B cell (primary cell): ENCODE measurements at regions not wholly inside any gene's neighbourhood (a gene's known extent, or its start where the extent isn't known, plus 50 kb on each side); places are given as distances from the start of the nearest gene placed in this dataset.
"Not testable (repeated sequence)": the region's sequence is repeated elsewhere in the genome, so short reads cannot be mapped to it uniquely, and the experiment has no call there.

ENCODE experiments used
- ATAC-seq: fragments of 200-7000 bp; cut with Tn5 transposase; one replicate; pipeline ENCODE4 v1.10.0; 2021; ENCODE audit warnings: low read depth, mild to moderate bottlenecking, moderate number of reproducible peaks, moderate library complexity
- CTCF ChIA-PET: fragments of 350-600 bp; sonication (Branson Sonifier 250); formaldehyde crosslinking; loops from one replicate; lab custom pipeline; 2021; ENCODE audit warnings: antibody characterized with exemption, inconsistent platforms; lab: Charles Lee
- POLR2A ChIA-PET: fragments of 350-600 bp; sonication (Branson Sonifier 250); formaldehyde crosslinking; loops from one replicate; lab custom pipeline; 2021; ENCODE audit warnings: antibody characterized with exemption; lab: Charles Lee
- DNase-seq: peaks from one replicate; pipeline ENCODE4 v3.0.0; 2013
- H2AFZ ChIP-seq: 2 replicates; pipeline ENCODE4 v1.6.1; 2012; ENCODE audit warnings: mild to moderate bottlenecking, low read depth, low read length; ENCODE audit not compliant: insufficient read depth, poor library complexity, severe bottlenecking
- H3K27ac ChIP-seq, 2 donors: 1 replicate in 1 of 2; 2 replicates in 1 of 2; pipeline ENCODE4 v1.5.1; 2012 to 2013; ENCODE audit warnings: low read length in 2 of 2, mild to moderate bottlenecking in 2 of 2, moderate library complexity in 1 of 2
- H3K27me3 ChIP-seq, 4 experiments: fragments of 200-600 bp in 1 of 4; sonication (generic) in 1 of 4; replicated peaks in 1 of 4; 1 replicate in 2 of 4; 2 replicates in 2 of 4; pipeline versions ENCODE4 v1.6.1 to v1.7.0; 2013 to 2016; ENCODE audit warnings: low read length in 3 of 4, mild to moderate bottlenecking in 2 of 4, mixed read lengths in 1 of 4, moderate library complexity in 1 of 4; ENCODE audit not compliant: insufficient read depth in 4 of 4, control insufficient read depth in 3 of 4; ENCODE audit errors: control extremely low read depth in 1 of 4
- H3K36me3 ChIP-seq, 2 experiments: replicated peaks in 1 of 2; 1 replicate in 1 of 2; 2 replicates in 1 of 2; pipeline versions ENCODE4 v1.6.1 to v1.7.1; 2013; ENCODE audit warnings: low read length in 1 of 2; ENCODE audit not compliant: insufficient read depth in 2 of 2, control insufficient read depth in 1 of 2; ENCODE audit errors: control extremely low read depth in 1 of 2, extremely low read depth in 1 of 2
- H3K4me1 ChIP-seq, 2 donors: fragments of 200-600 bp in 1 of 2; sonication (generic) in 1 of 2; 1 replicate in 1 of 2; 2 replicates in 1 of 2; pipeline versions ENCODE4 v1.5.1 to v1.6.1; 2013 to 2017; ENCODE audit warnings: low read length in 2 of 2; ENCODE audit not compliant: control insufficient read depth in 2 of 2, insufficient read depth in 2 of 2
- H3K4me2 ChIP-seq: replicated peaks from 2 replicates; pipeline ENCODE3; 2012; ENCODE audit warnings: mild to moderate bottlenecking, low read depth, low read length; ENCODE audit not compliant: poor library complexity, severe bottlenecking
- H3K4me3 ChIP-seq, 5 experiments: fragments of 200-600 bp in 1 of 5; sonication (generic) in 1 of 5; 1 replicate in 3 of 5; 2 replicates in 2 of 5; pipeline versions ENCODE4 v1.5.1 to v1.7.0; 2011 to 2016; ENCODE audit warnings: low read length in 4 of 5, mild to moderate bottlenecking in 4 of 5, low read depth in 2 of 5, control low read depth in 1 of 5, moderate library complexity in 1 of 5; ENCODE audit not compliant: insufficient read depth in 1 of 5; ENCODE audit errors: control extremely low read depth in 1 of 5, extremely low read depth in 1 of 5
- H3K79me2 ChIP-seq: fragments of 200-600 bp; sonication (generic); one replicate; pipeline ENCODE4 v1.6.0; 2016; ENCODE audit warnings: low read length; ENCODE audit not compliant: control insufficient read depth, insufficient read depth
- H3K9ac ChIP-seq: fragments of 200-600 bp; sonication (generic); 2 replicates; pipeline ENCODE4 v1.6.1; 2017; ENCODE audit warnings: mild to moderate bottlenecking, low read length, moderate library complexity
- H3K9me3 ChIP-seq, 3 donors: one replicate each; pipeline versions ENCODE4 v1.6.1 to v1.7.1; 2013; ENCODE audit warnings: low read length in 2 of 3; ENCODE audit not compliant: control insufficient read depth in 2 of 3, insufficient read depth in 1 of 3; ENCODE audit errors: control extremely low read depth in 1 of 3
- H4K20me1 ChIP-seq: 2 replicates; pipeline ENCODE4 v1.6.0; 2012; ENCODE audit warnings: mild to moderate bottlenecking, low read length; ENCODE audit not compliant: insufficient read depth, control insufficient read depth, poor library complexity, severe bottlenecking
- H3K27ac Mint-ChIP-seq: one replicate; pipeline ENCODE4 v1.8.0; 2021; ENCODE audit warnings: mixed read lengths
- H3K27me3 Mint-ChIP-seq: one replicate; pipeline ENCODE4 v1.8.0; 2021; ENCODE audit warnings: mixed read lengths
- H3K4me1 Mint-ChIP-seq: one replicate; pipeline ENCODE4 v1.8.0; 2021; ENCODE audit warnings: mixed read lengths
- H3K4me3 Mint-ChIP-seq: one replicate; pipeline ENCODE4 v1.8.0; 2021; ENCODE audit warnings: mixed read lengths
- H3K9me3 Mint-ChIP-seq: one replicate; pipeline ENCODE4 v1.8.0; 2022; ENCODE audit warnings: mixed read lengths; ENCODE audit not compliant: insufficient read depth
- EZH2 ChIP-seq: IDR thresholded peaks from 2 replicates; pipeline ENCODE4 v1.6.1; 2012; ENCODE audit warnings: borderline replicate concordance, low read depth, mild to moderate bottlenecking, moderate library complexity, low read length; ENCODE audit not compliant: insufficient read depth, poor library complexity, severe bottlenecking
- WGBS: methylation state at CpG from one replicate; pipeline ENCODE4 v1.1.5; 2013; ENCODE audit warnings: missing lambda C conversion rate; ENCODE audit not compliant: insufficient coverage; 5-methylcytosine and 5-hydroxymethylcytosine counted together
- intact Hi-C: fragments of 100-400 bp; cut with micrococcal nuclease; formaldehyde crosslinking; loops from one replicate; pipeline ENCODE4 v1.10.0; 2022
- TF ChIP-seq, protein P1 (sequence below): fragments of 200-600 bp; IDR thresholded peaks from one replicate; pipeline ENCODE4 v1.8.0; 2022; ENCODE audit warnings: antibody characterized with exemption, mild to moderate bottlenecking

DNA sequence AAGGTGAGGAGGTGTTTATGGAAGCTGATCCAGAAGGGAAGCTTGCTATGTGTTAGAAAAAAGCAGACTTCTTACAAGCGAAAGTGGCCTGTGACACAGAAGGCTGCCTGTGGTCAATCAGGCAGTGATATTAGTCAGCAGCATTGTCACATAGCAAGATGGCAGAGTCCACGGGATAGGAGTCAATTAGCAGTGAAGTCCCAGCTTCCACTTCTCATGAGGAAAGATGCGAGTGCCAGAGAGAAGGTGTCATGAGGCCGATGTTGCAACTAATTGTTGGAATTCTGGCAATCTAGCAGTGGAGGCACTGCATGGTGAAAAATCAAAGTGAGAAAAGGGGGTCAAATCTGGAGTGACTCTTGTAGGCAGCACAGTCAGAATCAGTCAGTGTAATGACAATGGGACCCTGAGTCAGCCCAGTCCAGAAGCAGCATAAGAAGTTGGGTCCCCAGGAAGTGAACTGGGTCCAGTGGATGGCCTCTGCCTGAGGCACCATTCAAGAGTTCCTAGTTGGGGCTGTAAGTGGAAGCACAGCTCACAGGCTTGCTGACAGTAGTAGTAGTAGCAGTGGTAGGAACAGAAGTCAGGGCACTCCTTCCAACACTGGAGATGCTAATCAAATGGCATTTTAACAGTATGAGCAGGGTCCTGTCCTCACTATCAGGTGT is 85.1 kb downstream of the TNFRSF13B start:
- WGBS, result 61% methylated on average over 4 of the region's 4 CpGs
- DNase-seq (no peak), ATAC-seq (no peak)
- H3K4me2 ChIP-seq, result no peak overlapping the region
- H3K79me2 ChIP-seq, result no peaks in the 10 kb centered on the region
- CTCF ChIA-PET, result no interaction called here
- no peak overlapping the region for H2AFZ ChIP-seq
- H3K4me3 ChIP-seq, result no peak overlapping the region
- H3K27ac ChIP-seq, result no peak overlapping the region
- POLR2A ChIA-PET, result no interaction called here
- no peaks in the 10 kb centered on the region for H3K36me3 ChIP-seq
- intact Hi-C loops, result no loop called here
- no peaks in the 10 kb centered on the region for H3K9me3 Mint-ChIP-seq
- TF ChIP-seq, protein P1, sequence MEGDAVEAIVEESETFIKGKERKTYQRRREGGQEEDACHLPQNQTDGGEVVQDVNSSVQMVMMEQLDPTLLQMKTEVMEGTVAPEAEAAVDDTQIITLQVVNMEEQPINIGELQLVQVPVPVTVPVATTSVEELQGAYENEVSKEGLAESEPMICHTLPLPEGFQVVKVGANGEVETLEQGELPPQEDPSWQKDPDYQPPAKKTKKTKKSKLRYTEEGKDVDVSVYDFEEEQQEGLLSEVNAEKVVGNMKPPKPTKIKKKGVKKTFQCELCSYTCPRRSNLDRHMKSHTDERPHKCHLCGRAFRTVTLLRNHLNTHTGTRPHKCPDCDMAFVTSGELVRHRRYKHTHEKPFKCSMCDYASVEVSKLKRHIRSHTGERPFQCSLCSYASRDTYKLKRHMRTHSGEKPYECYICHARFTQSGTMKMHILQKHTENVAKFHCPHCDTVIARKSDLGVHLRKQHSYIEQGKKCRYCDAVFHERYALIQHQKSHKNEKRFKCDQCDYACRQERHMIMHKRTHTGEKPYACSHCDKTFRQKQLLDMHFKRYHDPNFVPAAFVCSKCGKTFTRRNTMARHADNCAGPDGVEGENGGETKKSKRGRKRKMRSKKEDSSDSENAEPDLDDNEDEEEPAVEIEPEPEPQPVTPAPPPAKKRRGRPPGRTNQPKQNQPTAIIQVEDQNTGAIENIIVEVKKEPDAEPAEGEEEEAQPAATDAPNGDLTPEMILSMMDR, result no peak
- no peak for TF ChIP-seq EZH2
- H3K9me3 ChIP-seq, result no peaks in the 10 kb centered on the region
- H3K27ac Mint-ChIP-seq, result no peak overlapping the region
- peaks cover 4% of the 10 kb centered on the region for H3K27me3 Mint-ChIP-seq
- no peaks in the 10 kb centered on the region for H3K4me1 ChIP-seq
- H3K4me1 Mint-ChIP-seq, result no peaks in the 10 kb centered on the region
- H3K4me3 Mint-ChIP-seq, result no peak overlapping the region
- H3K9ac ChIP-seq, result no peak overlapping the region
- peaks cover 0 to 1% (median 0%) of the 10 kb centered on the region in 4 experiments for H3K27me3 ChIP-seq
- H4K20me1 ChIP-seq, result no peaks in the 10 kb centered on the region

- H3K4me1 ChIP-seq, ATAC-seq, intact Hi-C loops, DNase-seq, H3K9me3 ChIP-seq, H3K27ac Mint-ChIP-seq, H3K4me1 Mint-ChIP-seq, H3K36me3 ChIP-seq, H3K27ac ChIP-seq, H3K4me3 ChIP-seq, H3K9ac ChIP-seq, H3K9me3 Mint-ChIP-seq, H2AFZ ChIP-seq, POLR2A ChIA-PET, H3K79me2 ChIP-seq, H3K4me3 Mint-ChIP-seq, H3K4me2 ChIP-seq, H3K27me3 ChIP-seq, H3K27me3 Mint-ChIP-seq, CTCF ChIA-PET, H4K20me1 ChIP-seq: not testable (repeated sequence)
- WGBS, result 100% methylated on average over 1 of the region's 6 CpGs
Measured at GRCh38 chr17:16885204-16885603, 86.7 kb downstream of the TNFRSF13B start.

DNA sequence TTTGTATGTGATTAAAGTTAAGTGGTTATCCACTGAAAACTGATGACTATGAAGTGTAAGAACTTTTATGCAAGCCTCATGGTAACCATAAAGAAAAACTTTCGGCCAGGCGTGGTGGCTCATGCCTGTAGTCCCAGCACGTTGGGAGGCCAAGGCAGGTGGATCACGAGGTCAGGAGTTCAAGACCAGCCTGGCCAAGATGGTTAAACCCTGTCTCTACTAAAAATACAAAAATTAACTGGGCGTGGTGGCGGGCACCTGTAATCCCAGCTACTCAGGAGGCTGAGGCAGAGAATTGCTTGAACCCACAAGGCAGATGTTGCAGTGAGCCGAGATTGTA is 89.0 kb downstream of the TNFRSF13B start:
- H3K4me3 ChIP-seq, H3K27me3 Mint-ChIP-seq, H3K36me3 ChIP-seq, POLR2A ChIA-PET, H3K79me2 ChIP-seq, H3K27ac Mint-ChIP-seq, DNase-seq, H3K9me3 ChIP-seq, H3K27me3 ChIP-seq, H2AFZ ChIP-seq, H3K9ac ChIP-seq, H3K4me2 ChIP-seq, H4K20me1 ChIP-seq, H3K4me1 Mint-ChIP-seq, H3K4me3 Mint-ChIP-seq, intact Hi-C loops, ATAC-seq, H3K4me1 ChIP-seq, H3K27ac ChIP-seq, H3K9me3 Mint-ChIP-seq, CTCF ChIA-PET: not testable (repeated sequence)
- 100% methylated on average over 4 of the region's 7 CpGs for WGBS
